ENCODE measurements at regions not wholly inside any gene's neighbourhood (a gene's known extent, or its start where the extent isn't known, plus 50 kb on each side); places are given as distances from the start of the nearest gene placed in this dataset.

GRCh38 chr2:199025146-199025545 is 432.6 kb downstream of the SATB2 start:
- TF ChIP-seq POLR2A (IDR thresholded peaks at IDR 0.05; ENCODE audit: low read depth) (no peak), CTCF (IDR thresholded peaks at IDR 0.05) (no peak)

Measured in esophagus muscularis mucosa (tissue), 3 donors.